BLaER1 treated with 17β-estradiol and CSF1 and Interleukin-3, amounts not matched to agents 10 nM and 100 nM (cell line): ENCODE measurements at regions not wholly inside any gene's neighbourhood (a gene's known extent, or its start where the extent isn't known, plus 50 kb on each side); places are given as distances from the start of the nearest gene placed in this dataset.

ENCODE experiments used
- H3K27ac ChIP-seq, 11 experiments: shearing (Covaris generic); formaldehyde crosslinking; 2 replicates each; pipeline ENCODE4 v1.8.1; 2022
- H3K27me3 ChIP-seq, 11 experiments: shearing (Covaris generic); formaldehyde crosslinking; 2 replicates each; pipeline ENCODE4 v1.8.1; 2022
- H3K36me3 ChIP-seq, 11 experiments: shearing (Covaris generic); formaldehyde crosslinking; 2 replicates each; pipeline ENCODE4 v1.8.1; 2022
- H3K4me1 ChIP-seq, 10 experiments: shearing (Covaris generic); formaldehyde crosslinking; 2 replicates each; pipeline ENCODE4 v1.8.1; 2022
- H3K4me2 ChIP-seq, 11 experiments: shearing (Covaris generic); formaldehyde crosslinking; 2 replicates each; pipeline ENCODE4 v1.8.1; 2022
- H3K4me3 ChIP-seq, 10 experiments: shearing (Covaris generic); formaldehyde crosslinking; 2 replicates each; pipeline ENCODE4 v1.8.1; 2022
- H3K9ac ChIP-seq, 11 experiments: shearing (Covaris generic); formaldehyde crosslinking; 2 replicates each; pipeline ENCODE4 v1.8.1; 2022
- H3K9me3 ChIP-seq, 11 experiments: shearing (Covaris generic); formaldehyde crosslinking; replicated peaks in 1 of 11; 2 replicates each; pipeline ENCODE4 v1.8.1; 2022
- H4K20me1 ChIP-seq, 11 experiments: shearing (Covaris generic); formaldehyde crosslinking; 2 replicates each; pipeline ENCODE4 v1.8.1; 2022
- Cebpa-rat ChIP-seq, 11 experiments: shearing (Covaris generic); IDR thresholded peaks; 2 replicates each; pipeline ENCODE4 v1.8.1; 2022

DNA sequence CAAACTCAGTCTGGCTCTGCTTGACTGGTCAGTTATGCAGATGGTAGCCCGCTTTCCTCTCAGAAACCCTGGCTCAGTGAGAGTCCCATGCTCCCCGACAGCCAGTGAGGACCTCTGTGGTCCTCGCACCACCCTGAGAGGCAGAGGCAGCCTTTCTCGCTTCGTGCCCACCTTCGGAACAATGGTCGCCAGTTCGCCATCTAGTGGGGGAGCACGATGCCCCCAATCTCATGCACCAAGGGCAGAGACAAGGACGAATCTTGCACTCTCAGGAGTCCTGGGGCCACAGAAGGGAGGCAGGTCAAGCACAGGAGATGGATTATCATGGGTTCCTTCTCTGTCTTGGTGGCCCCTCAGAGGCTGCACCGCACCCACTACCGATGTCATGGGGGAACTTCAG is 75.2 kb downstream of the RHCG start:
- no peak overlapping the region for H3K9ac ChIP-seq
- no peak for TF ChIP-seq Cebpa-rat (IDR thresholded peaks at IDR 0.05)

DNA sequence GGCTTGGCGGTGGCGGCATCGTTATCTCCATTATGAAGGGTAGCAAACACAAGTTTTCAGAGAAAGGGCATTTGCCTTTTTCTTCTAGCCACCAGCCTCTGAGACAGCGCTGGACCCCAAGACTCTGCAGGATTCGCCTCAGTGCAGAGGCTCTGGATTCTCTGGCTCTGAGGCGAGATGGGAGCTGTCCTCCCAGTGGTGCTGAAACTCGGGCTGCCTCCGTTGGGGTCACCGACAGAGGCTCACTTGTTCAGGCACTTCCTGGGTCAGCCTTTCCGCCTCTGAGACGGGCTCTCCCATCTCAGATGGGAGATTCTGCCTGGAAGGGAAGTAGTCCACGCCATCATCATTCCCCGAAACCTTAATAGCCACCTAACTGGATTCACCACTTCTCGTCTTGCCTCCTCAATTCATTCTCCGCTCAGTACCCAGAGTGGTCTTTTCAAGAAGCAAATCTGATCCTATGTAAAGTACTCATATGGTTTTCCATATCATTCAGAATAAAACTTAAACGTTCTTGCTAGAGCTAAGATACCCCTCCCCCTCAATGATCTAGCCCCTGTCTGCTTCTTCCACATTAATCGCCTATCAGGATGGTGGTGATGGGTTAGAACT is 76.9 kb downstream of the RHCG start:
- H3K9ac ChIP-seq, result no peak overlapping the region
- H3K27ac ChIP-seq, result no peak overlapping the region
- no peak overlapping the region for H3K4me2 ChIP-seq
- H4K20me1 ChIP-seq, result peaks cover 0 to 51% (median 10%) of the 10 kb centered on the region in 11 experiments; a peak in 11 of 22 replicates
- H3K4me1 ChIP-seq, result no peaks in the 10 kb centered on the region
- TF ChIP-seq Cebpa-rat (IDR thresholded peaks at IDR 0.05), result no peak
- H3K4me3 ChIP-seq, result no peak overlapping the region
- no peaks in the 10 kb centered on the region for H3K9me3 ChIP-seq
- H3K27me3 ChIP-seq, result peaks cover 47 to 64% (median 51%) of the 10 kb centered on the region in 11 experiments
- H3K36me3 ChIP-seq, result no peaks in the 10 kb centered on the region

More for the DNA sequence above, 75.2 kb downstream of the RHCG start:
- no peaks in the 10 kb centered on the region for H3K36me3 ChIP-seq
- H3K27ac ChIP-seq, result no peak overlapping the region
- H4K20me1 ChIP-seq, result peaks cover 0 to 51% (median 10%) of the 10 kb centered on the region in 11 experiments; a peak in 10 of 22 replicates
- H3K4me2 ChIP-seq, result no peak overlapping the region
- no peaks in the 10 kb centered on the region for H3K9me3 ChIP-seq
- no peaks in the 10 kb centered on the region for H3K4me1 ChIP-seq
- H3K4me3 ChIP-seq, result no peak overlapping the region
- peaks cover 31 to 46% (median 34%) of the 10 kb centered on the region in 11 experiments for H3K27me3 ChIP-seq

DNA sequence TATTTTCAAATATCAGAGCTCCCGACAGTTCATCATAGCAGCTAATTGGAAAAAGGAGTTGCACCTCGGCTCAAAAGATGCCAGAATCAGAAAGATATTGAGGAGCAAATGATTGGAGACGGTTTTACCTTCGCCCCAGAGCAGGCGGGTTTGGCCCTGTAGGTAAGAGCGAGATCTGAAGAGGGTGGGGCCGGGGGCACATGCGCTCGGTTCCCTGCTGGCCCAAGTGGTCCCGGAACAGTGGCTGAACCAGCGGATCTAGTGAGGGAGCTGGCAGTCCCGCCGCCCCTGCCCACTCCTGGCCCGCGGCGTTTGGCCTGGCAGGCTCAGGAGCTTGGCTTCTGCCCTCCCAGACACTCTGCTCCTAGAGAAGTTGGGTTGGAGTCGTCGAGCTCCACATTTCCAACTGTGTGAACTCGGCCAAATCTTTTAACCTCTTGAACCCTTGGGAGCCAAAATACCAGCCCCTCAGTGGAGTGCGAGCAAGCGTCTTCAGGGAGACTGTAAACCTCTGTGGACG is 79.1 kb downstream of the RHCG start:
- Histone ChIP-seq H3K27me3 (peaks cover 69 to 86% (median 73%) of the 10 kb centered on the region in 11 experiments), H3K4me1 (no peaks in the 10 kb centered on the region), H3K4me2 (no peak overlapping the region), H4K20me1 (peaks cover 0 to 53% (median 17%) of the 10 kb centered on the region in 11 experiments; a peak in 12 of 22 replicates), H3K9ac (no peak overlapping the region), H3K27ac (no peak overlapping the region), H3K36me3 (no peaks in the 10 kb centered on the region), H3K9me3 (no peaks in the 10 kb centered on the region), H3K4me3 (no peak overlapping the region)
- no peak for TF ChIP-seq Cebpa-rat (IDR thresholded peaks at IDR 0.05)

DNA sequence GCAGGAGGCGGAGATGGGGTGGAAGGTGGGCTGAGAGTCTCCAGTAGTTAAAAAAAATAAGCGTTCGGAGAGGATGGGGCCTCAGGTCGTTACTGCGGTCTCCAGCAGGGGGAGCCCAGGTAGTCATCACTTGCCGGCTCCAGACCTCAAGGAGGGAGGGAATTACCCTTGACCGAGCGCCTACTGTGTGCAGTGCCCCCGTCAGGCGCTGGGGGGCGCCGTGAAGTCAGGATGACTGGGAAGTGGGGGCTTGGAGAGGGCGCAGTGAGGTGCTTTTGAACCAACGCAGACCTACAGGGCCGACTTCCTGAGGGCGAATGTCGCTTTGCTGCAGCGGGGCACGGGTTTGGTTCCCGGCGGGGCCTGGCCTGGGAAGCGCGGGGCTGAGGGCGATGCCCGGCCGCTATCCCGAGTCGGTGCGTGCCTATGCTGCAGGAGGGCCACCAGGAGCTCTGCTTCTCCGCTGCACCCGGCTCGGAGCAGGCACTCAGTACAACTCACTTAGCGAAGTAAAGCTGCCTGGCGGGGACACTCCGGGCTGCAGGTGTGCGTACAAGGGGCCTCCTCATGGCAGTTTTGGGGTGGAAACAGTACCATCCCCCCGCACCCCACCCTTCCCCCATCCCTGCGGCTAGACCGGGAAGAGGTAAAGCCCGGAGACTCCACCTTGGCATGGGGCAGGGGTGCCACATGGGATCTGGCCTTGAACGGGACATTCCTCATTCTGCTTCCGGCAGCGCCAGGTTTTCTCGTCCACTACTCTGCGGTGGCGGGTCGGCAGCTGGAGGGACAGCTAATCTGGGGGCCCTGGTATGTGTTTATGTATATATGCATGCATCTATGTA is 79.8 kb downstream of the RHCG start:
- H3K27ac ChIP-seq, result no peak overlapping the region
- H3K4me1 ChIP-seq, result no peaks in the 10 kb centered on the region
- no peak overlapping the region for H3K9ac ChIP-seq
- H3K4me2 ChIP-seq, result no peak overlapping the region
- no peaks in the 10 kb centered on the region for H3K9me3 ChIP-seq
- peaks cover 76 to 93% (median 80%) of the 10 kb centered on the region in 11 experiments for H3K27me3 ChIP-seq
- peaks cover 0 to 53% (median 23%) of the 10 kb centered on the region in 11 experiments; a peak in 12 of 22 replicates for H4K20me1 ChIP-seq
- H3K4me3 ChIP-seq, result no peak overlapping the region
- no peaks in the 10 kb centered on the region for H3K36me3 ChIP-seq
- no peak for TF ChIP-seq Cebpa-rat (IDR thresholded peaks at IDR 0.05)

DNA sequence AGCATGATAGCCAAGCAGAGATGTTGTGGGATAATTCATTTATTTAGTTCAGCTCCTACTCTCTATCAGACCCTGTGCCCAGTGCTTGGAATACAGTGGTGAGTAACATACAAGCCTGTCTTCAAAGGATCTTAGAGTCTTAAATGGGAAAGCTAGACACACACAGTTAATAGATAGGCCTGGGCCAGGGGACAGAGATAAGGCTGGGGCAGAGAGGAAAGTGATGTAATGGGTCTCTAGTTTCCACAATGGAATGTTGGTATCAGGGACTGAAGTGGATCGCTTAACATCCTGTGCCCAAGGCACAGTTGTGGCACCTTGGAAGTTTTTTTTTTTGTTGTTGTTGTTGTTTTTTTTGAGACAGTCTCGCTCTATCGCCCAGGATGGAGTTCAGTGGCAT is 79.9 kb upstream of the POLG start:
- Histone ChIP-seq H3K27me3 (peaks cover 96 to 100% (median 98%) of the 10 kb centered on the region in 11 experiments), H3K36me3 (no peaks in the 10 kb centered on the region), H3K4me2 (no peak overlapping the region), H3K27ac (no peak overlapping the region), H3K4me3 (no peak overlapping the region), H3K9me3 (peaks cover 3 to 13% (median 6%) of the 10 kb centered on the region in 11 experiments; a peak in 20 of 22 replicates), H3K9ac (no peak overlapping the region), H3K4me1 (no peaks in the 10 kb centered on the region), H4K20me1 (peaks cover 0 to 61% (median 31%) of the 10 kb centered on the region in 11 experiments; a peak in 12 of 22 replicates)
- TF ChIP-seq Cebpa-rat (IDR thresholded peaks at IDR 0.05), result no peak

DNA sequence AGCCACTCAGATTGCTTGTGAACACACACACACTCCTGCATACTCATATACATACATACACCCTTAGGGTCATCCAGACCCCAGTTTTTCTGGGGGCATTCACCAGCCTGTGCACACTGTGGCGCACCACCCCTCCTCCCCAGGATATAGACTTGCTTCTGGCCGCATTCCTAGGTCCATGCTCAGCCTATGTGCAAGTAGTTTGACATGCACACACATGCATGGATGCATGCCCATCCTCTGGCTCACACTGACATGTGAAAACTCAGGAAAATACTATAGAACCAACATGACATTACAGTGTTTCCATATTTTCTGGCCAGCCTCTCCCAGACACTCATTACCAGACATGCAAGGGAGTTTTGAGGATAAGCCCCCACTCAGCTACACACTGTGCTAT is 79.3 kb upstream of the POLG start:
- no peaks in the 10 kb centered on the region for H3K36me3 ChIP-seq
- H4K20me1 ChIP-seq, result peaks cover 0 to 62% (median 35%) of the 10 kb centered on the region in 11 experiments; a peak in 13 of 22 replicates
- H3K27me3 ChIP-seq, result peaks cover 98 to 100% (median 100%) of the 10 kb centered on the region in 11 experiments
- H3K4me1 ChIP-seq, result no peaks in the 10 kb centered on the region
- no peak for TF ChIP-seq Cebpa-rat (IDR thresholded peaks at IDR 0.05)
- H3K27ac ChIP-seq, result no peak overlapping the region
- H3K9ac ChIP-seq, result no peak overlapping the region
- no peak overlapping the region for H3K4me2 ChIP-seq
- H3K4me3 ChIP-seq, result no peak overlapping the region
- peaks cover 10 to 20% (median 13%) of the 10 kb centered on the region in 11 experiments; a peak in 21 of 22 replicates for H3K9me3 ChIP-seq

DNA sequence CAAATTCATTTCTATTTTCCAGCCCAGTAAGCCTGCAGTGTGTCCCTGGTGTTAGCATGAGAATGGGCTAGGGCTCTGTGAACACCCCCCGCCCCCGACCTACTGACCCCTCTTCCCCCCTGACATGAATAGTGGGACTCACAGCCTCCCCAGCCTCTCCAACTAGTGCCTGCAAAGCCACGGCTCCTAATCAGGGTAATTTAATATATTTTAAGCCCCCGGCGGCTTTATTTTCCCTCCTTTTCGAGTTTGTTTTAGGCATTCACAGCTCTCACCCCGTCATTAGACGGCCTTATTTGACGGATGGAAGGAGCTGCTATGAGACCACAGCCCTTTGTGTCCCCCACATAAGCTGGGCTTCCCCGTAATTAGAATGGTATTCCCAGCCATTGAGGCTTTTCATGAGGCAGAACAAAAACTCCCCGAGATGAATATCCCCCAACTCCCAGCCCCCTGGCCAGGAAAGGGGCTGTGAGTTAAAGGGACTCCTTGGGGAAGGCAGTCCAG is 78.3 kb upstream of the POLG start:
- Histone ChIP-seq H3K27ac (no peak overlapping the region), H3K4me1 (no peaks in the 10 kb centered on the region), H3K36me3 (no peaks in the 10 kb centered on the region), H3K4me2 (no peak overlapping the region), H4K20me1 (peaks cover 0 to 63% (median 32%) of the 10 kb centered on the region in 11 experiments; a peak in 14 of 22 replicates), H3K4me3 (no peak overlapping the region), H3K9ac (no peak overlapping the region), H3K9me3 (peaks cover 13 to 29% (median 22%) of the 10 kb centered on the region in 11 experiments; a peak in 21 of 22 replicates), H3K27me3 (peaks cover 98 to 100% (median 100%) of the 10 kb centered on the region in 11 experiments)
- TF ChIP-seq Cebpa-rat (IDR thresholded peaks at IDR 0.05), result no peak

DNA sequence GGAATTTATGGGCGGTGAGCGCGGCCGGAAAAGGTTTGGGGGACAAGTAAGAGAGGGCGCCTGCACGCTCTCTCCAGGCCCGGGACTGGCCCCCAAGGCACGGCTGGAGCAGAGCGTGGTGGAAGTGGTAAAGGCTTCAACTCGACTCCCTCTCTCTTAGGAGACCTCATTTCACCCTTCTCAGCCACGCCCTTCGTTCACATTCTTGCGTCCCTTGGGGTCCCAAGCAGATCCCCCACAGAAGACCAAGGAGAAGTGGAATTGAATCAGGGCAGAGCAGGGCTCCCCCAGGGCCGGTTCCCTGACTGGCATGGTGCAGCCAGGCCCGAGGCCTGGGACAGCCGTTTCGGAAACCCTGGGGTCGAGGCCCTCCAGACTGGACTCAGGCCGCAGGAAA is 75.4 kb upstream of the POLG start:
- H3K4me1 ChIP-seq, result 0 out of 20 replicates have a peak, but pooled peaks cover 0 to 6% (median 0%) of the 10 kb centered on the region in 10 experiments
- no peak overlapping the region for H3K4me2 ChIP-seq
- H3K9ac ChIP-seq, result no peak overlapping the region
- TF ChIP-seq Cebpa-rat (IDR thresholded peaks at IDR 0.05), result no peak
- H3K4me3 ChIP-seq, result no peak overlapping the region
- H3K27me3 ChIP-seq, result peaks cover 99 to 100% (median 100%) of the 10 kb centered on the region in 11 experiments
- H3K27ac ChIP-seq, result no peak overlapping the region
- H4K20me1 ChIP-seq, result peaks cover 0 to 76% (median 45%) of the 10 kb centered on the region in 11 experiments; a peak in 14 of 22 replicates
- H3K36me3 ChIP-seq, result no peaks in the 10 kb centered on the region
- H3K9me3 ChIP-seq, result peaks cover 25 to 56% (median 46%) of the 10 kb centered on the region in 11 experiments
